ENCODE measurements at regions not wholly inside any gene's neighbourhood (a gene's known extent, or its start where the extent isn't known, plus 50 kb on each side); places are given as distances from the start of the nearest gene placed in this dataset.

- Histone ChIP-seq H3K4me3 (ENCODE audit: insufficient read depth, low read length) (no peak overlapping the region), H3K4me2 (ENCODE audit: insufficient read depth, low read length) (no peak overlapping the region), H4K20me1 (ENCODE audit: insufficient read depth, low read length) (no peaks in the 10 kb centered on the region), H3K36me3 (ENCODE audit: insufficient read depth, low read length) (no peaks in the 10 kb centered on the region), H3K9me3 (ENCODE audit: low read depth, low read length) (no peaks in the 10 kb centered on the region), H3K4me1 (ENCODE audit: insufficient read depth, low read length) (no peaks in the 10 kb centered on the region), H3K27me3 (ENCODE audit: insufficient read depth, low read length) (no peaks in the 10 kb centered on the region), H2AFZ (ENCODE audit: low read length) (no peak overlapping the region), H3K27ac (ENCODE audit: low read depth, low read length) (no peak overlapping the region), H3K79me2 (ENCODE audit: insufficient read depth, low read length) (no peaks in the 10 kb centered on the region)
- TF ChIP-seq, protein P1, sequence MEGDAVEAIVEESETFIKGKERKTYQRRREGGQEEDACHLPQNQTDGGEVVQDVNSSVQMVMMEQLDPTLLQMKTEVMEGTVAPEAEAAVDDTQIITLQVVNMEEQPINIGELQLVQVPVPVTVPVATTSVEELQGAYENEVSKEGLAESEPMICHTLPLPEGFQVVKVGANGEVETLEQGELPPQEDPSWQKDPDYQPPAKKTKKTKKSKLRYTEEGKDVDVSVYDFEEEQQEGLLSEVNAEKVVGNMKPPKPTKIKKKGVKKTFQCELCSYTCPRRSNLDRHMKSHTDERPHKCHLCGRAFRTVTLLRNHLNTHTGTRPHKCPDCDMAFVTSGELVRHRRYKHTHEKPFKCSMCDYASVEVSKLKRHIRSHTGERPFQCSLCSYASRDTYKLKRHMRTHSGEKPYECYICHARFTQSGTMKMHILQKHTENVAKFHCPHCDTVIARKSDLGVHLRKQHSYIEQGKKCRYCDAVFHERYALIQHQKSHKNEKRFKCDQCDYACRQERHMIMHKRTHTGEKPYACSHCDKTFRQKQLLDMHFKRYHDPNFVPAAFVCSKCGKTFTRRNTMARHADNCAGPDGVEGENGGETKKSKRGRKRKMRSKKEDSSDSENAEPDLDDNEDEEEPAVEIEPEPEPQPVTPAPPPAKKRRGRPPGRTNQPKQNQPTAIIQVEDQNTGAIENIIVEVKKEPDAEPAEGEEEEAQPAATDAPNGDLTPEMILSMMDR (IDR thresholded peaks at IDR 0.05; ENCODE audit: extremely low read depth, low read depth, low read length) = no peak
- no peak for DNase-seq (ENCODE audit: insufficient read length, low spot score, missing footprints)
Observed at GRCh38 chr19:30144242-30144758, 202.3 kb downstream of the URI1 start.

DNA sequence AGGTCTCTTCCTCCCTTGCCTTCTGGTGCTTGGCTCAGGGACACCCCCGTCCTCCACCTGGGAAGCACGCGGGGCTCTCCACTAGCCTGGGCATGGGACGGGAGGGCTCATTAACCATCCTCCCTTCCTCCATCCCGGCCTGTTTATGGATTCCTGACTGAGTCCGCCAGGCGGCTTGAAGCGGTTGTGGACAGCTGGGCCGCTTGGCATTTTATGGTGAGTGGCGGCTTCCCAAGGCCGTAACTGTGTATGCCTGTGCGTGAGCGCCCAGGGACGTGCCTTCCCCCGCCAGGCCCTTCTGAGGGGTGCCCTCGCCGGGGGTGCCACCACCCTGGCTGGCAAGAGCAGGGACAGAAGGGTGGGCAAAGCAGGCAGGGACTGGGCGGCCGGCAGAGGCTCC is 202.8 kb downstream of the URI1 start:
- Histone ChIP-seq H3K27me3 (ENCODE audit: insufficient read depth, low read length) (no peaks in the 10 kb centered on the region), H3K4me2 (ENCODE audit: insufficient read depth, low read length) (no peak overlapping the region), H3K4me1 (ENCODE audit: insufficient read depth, low read length) (no peaks in the 10 kb centered on the region), H3K79me2 (ENCODE audit: insufficient read depth, low read length) (no peaks in the 10 kb centered on the region), H3K4me3 (ENCODE audit: insufficient read depth, low read length) (no peak overlapping the region), H3K9me3 (ENCODE audit: low read depth, low read length) (no peaks in the 10 kb centered on the region), H4K20me1 (ENCODE audit: insufficient read depth, low read length) (no peaks in the 10 kb centered on the region), H3K27ac (ENCODE audit: low read depth, low read length) (no peak overlapping the region), H3K36me3 (ENCODE audit: insufficient read depth, low read length) (no peaks in the 10 kb centered on the region), H2AFZ (ENCODE audit: low read length) (no peak overlapping the region)
- no peak for DNase-seq (ENCODE audit: insufficient read length, low spot score, missing footprints)
- TF ChIP-seq, protein P1 (IDR thresholded peaks at IDR 0.05; ENCODE audit: extremely low read depth, low read depth, low read length) = no peak

DNA sequence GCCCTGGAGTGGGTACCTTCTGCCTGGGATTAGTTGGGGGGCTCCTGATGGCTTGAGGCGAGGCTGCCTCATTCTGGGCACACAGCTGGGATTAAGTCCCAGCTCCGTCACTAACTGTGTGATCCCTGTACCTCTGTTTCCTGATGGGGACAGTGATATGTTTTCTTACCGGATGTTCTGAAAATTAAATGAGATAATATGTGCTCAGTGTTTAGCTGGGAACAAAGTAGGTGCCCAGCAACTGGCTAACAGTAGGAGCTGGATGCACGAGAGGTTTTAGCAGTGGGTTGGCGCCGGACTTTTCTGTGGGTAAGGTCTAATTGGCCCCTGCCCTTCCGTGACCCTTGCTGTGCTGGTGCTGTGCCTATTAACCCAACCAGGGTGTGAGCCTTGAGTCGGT is 203.4 kb downstream of the URI1 start:
- Histone ChIP-seq H3K4me3 (ENCODE audit: insufficient read depth, low read length) (no peak overlapping the region), H3K4me2 (ENCODE audit: insufficient read depth, low read length) (no peak overlapping the region), H4K20me1 (ENCODE audit: insufficient read depth, low read length) (no peaks in the 10 kb centered on the region), H3K4me1 (ENCODE audit: insufficient read depth, low read length) (no peaks in the 10 kb centered on the region), H3K27ac (ENCODE audit: low read depth, low read length) (no peak overlapping the region), H3K9me3 (ENCODE audit: low read depth, low read length) (no peaks in the 10 kb centered on the region), H3K79me2 (ENCODE audit: insufficient read depth, low read length) (no peaks in the 10 kb centered on the region), H3K27me3 (ENCODE audit: insufficient read depth, low read length) (no peaks in the 10 kb centered on the region), H2AFZ (ENCODE audit: low read length) (no peak overlapping the region), H3K36me3 (ENCODE audit: insufficient read depth, low read length) (no peaks in the 10 kb centered on the region)
- no peak for DNase-seq (ENCODE audit: insufficient read length, low spot score, missing footprints)
- TF ChIP-seq, protein P1 (IDR thresholded peaks at IDR 0.05; ENCODE audit: extremely low read depth, low read depth, low read length) = no peak

GRCh38 chr19:30146346-30146745 is 204.3 kb downstream of the URI1 start:
- Histone ChIP-seq H2AFZ (ENCODE audit: low read length) (no peak overlapping the region), H3K36me3 (ENCODE audit: insufficient read depth, low read length) (no peaks in the 10 kb centered on the region), H3K4me3 (ENCODE audit: insufficient read depth, low read length) (no peak overlapping the region), H3K4me2 (ENCODE audit: insufficient read depth, low read length) (no peak overlapping the region), H3K9me3 (ENCODE audit: low read depth, low read length) (no peaks in the 10 kb centered on the region), H3K4me1 (ENCODE audit: insufficient read depth, low read length) (no peaks in the 10 kb centered on the region), H3K27ac (ENCODE audit: low read depth, low read length) (no peak overlapping the region), H4K20me1 (ENCODE audit: insufficient read depth, low read length) (no peaks in the 10 kb centered on the region), H3K27me3 (ENCODE audit: insufficient read depth, low read length) (no peaks in the 10 kb centered on the region), H3K79me2 (ENCODE audit: insufficient read depth, low read length) (no peaks in the 10 kb centered on the region)
- TF ChIP-seq, protein P1 (IDR thresholded peaks at IDR 0.05; ENCODE audit: extremely low read depth, low read depth, low read length) = no peak
- no peak for DNase-seq (ENCODE audit: insufficient read length, low spot score, missing footprints)
